NT2/D1 (cell line): ENCODE measurements at regions not wholly inside any gene's neighbourhood (a gene's known extent, or its start where the extent isn't known, plus 50 kb on each side); places are given as distances from the start of the nearest gene placed in this dataset.

Experiments used
- YY1 ChIP-seq: IDR thresholded peaks from 2 replicates; pipeline ENCODE4 v1.6.1; 2011; ENCODE audit not compliant: insufficient read length, insufficient read depth
- ZNF274 ChIP-seq: IDR thresholded peaks from 2 replicates; pipeline ENCODE4 v1.6.1; 2011; ENCODE audit warnings: mild to moderate bottlenecking, low read depth, low read length

GRCh38 chr5:106853266-106853665, 817.5 kb downstream of the EFNA5 start:
- TF ChIP-seq ZNF274 (no peak), YY1 (no peak)
